Endodermal cell (in vitro differentiated cells): ENCODE measurements at regions not wholly inside any gene's neighbourhood (a gene's known extent, or its start where the extent isn't known, plus 50 kb on each side); places are given as distances from the start of the nearest gene placed in this dataset.

Experiments
- DNase-seq: peaks from one replicate; pipeline ENCODE4 v3.0.0-alpha.2; 2017
- H3K27ac ChIP-seq: 2 replicates; pipeline ENCODE4 v1.5.1; 2013; ENCODE audit warnings: mild to moderate bottlenecking, low read depth, low read length, moderate library complexity
- H3K27me3 ChIP-seq: 2 replicates; pipeline ENCODE4 v1.6.1; 2013; ENCODE audit warnings: mild to moderate bottlenecking, low read length, moderate library complexity; ENCODE audit not compliant: insufficient read depth, control insufficient read depth, poor library complexity, severe bottlenecking
- H3K36me3 ChIP-seq: 2 replicates; pipeline ENCODE4 v1.7.0; 2013; ENCODE audit warnings: mild to moderate bottlenecking, low read length, moderate library complexity; ENCODE audit not compliant: control insufficient read depth, insufficient read depth
- H3K4me1 ChIP-seq: one replicate; pipeline ENCODE4 v1.7.0; 2013; ENCODE audit warnings: low read length; ENCODE audit not compliant: control insufficient read depth, insufficient read depth
- H3K4me3 ChIP-seq: 2 replicates; pipeline ENCODE4 v1.5.1; 2013; ENCODE audit warnings: mild to moderate bottlenecking, low read length, moderate library complexity
- H3K9ac ChIP-seq: 2 replicates; pipeline ENCODE4 v1.6.1; 2013; ENCODE audit warnings: mild to moderate bottlenecking, low read length, moderate library complexity; ENCODE audit not compliant: poor library complexity, severe bottlenecking; ENCODE audit errors: extremely low read depth
- H3K9me3 ChIP-seq: 2 replicates; pipeline ENCODE4 v1.6.1; 2013; ENCODE audit warnings: mild to moderate bottlenecking, low read length, moderate library complexity; ENCODE audit not compliant: control insufficient read depth
- H3K27ac Mint-ChIP-seq: 2 replicates; pipeline ENCODE4 v1.8.0; 2020; ENCODE audit warnings: mixed read lengths
- H3K27me3 Mint-ChIP-seq: 2 replicates; pipeline ENCODE4 v1.8.0; 2021; ENCODE audit warnings: mild to moderate bottlenecking, mixed read lengths; ENCODE audit not compliant: insufficient read depth
- H3K36me3 Mint-ChIP-seq: 2 replicates; pipeline ENCODE4 v1.8.0; 2020; ENCODE audit warnings: low read depth, mixed read lengths
- H3K4me1 Mint-ChIP-seq: 2 replicates; pipeline ENCODE4 v1.8.0; 2020; ENCODE audit warnings: mixed read lengths
- H3K4me3 Mint-ChIP-seq: 2 replicates; pipeline ENCODE4 v1.8.0; 2020; ENCODE audit warnings: mild to moderate bottlenecking, moderate library complexity, mixed read lengths
- H3K9me3 Mint-ChIP-seq: 2 replicates; pipeline ENCODE4 v1.8.0; 2020; ENCODE audit warnings: mild to moderate bottlenecking, mixed read lengths
- WGBS, 2 experiments: methylation state at CpG; one replicate each; pipeline versions ENCODE4 v1.1.5 to v1.1.7; 2013; ENCODE audit warnings: missing lambda C conversion rate in 2 of 2, mixed read lengths in 1 of 2; ENCODE audit not compliant: insufficient coverage in 1 of 2, insufficient read length in 1 of 2; 5-methylcytosine and 5-hydroxymethylcytosine counted together
- TF ChIP-seq, protein P1 (sequence below): fragments of 200-600 bp; sonication (generic); conservative IDR thresholded peaks from 2 replicates; pipeline ENCODE4 v1.5.0; 2021; ENCODE audit warnings: antibody characterized with exemption, mild to moderate bottlenecking

GRCh38 chr10:129332476-129332875 is 134.6 kb upstream of the MGMT start:
- Histone ChIP-seq H3K4me3 (no peak overlapping the region), H3K27me3 (no peaks in the 10 kb centered on the region), H3K9ac (no peak overlapping the region), H3K36me3 (no peaks in the 10 kb centered on the region), H3K4me1 (no peaks in the 10 kb centered on the region), H3K9me3 (no peaks in the 10 kb centered on the region), H3K27ac (no peak overlapping the region)
- 30 to 34% methylated on average over 2 to 6 of the region's 6 CpGs for WGBS, 2 experiments
- Mint-ChIP-seq H3K27me3 (no peaks in the 10 kb centered on the region), H3K27ac (no peak overlapping the region), H3K36me3 (no peaks in the 10 kb centered on the region), H3K9me3 (no peaks in the 10 kb centered on the region), H3K4me1 (no peaks in the 10 kb centered on the region), H3K4me3 (no peak overlapping the region)
- TF ChIP-seq, protein P1, sequence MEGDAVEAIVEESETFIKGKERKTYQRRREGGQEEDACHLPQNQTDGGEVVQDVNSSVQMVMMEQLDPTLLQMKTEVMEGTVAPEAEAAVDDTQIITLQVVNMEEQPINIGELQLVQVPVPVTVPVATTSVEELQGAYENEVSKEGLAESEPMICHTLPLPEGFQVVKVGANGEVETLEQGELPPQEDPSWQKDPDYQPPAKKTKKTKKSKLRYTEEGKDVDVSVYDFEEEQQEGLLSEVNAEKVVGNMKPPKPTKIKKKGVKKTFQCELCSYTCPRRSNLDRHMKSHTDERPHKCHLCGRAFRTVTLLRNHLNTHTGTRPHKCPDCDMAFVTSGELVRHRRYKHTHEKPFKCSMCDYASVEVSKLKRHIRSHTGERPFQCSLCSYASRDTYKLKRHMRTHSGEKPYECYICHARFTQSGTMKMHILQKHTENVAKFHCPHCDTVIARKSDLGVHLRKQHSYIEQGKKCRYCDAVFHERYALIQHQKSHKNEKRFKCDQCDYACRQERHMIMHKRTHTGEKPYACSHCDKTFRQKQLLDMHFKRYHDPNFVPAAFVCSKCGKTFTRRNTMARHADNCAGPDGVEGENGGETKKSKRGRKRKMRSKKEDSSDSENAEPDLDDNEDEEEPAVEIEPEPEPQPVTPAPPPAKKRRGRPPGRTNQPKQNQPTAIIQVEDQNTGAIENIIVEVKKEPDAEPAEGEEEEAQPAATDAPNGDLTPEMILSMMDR, result peak; percentile 85
- peak; percentile 89 for DNase-seq

- H3K4me1 ChIP-seq, result no peaks in the 10 kb centered on the region
- WGBS, 2 experiments, result 94 to 98% methylated on average over 8 of the region's 8 CpGs
- Mint-ChIP-seq H3K9me3 (no peaks in the 10 kb centered on the region), H3K4me1 (no peaks in the 10 kb centered on the region), H3K27me3 (no peaks in the 10 kb centered on the region), H3K27ac (no peak overlapping the region), H3K36me3 (no peaks in the 10 kb centered on the region), H3K4me3 (no peak overlapping the region)
- no peak overlapping the region for H3K9ac ChIP-seq
- H3K9me3 ChIP-seq, result no peaks in the 10 kb centered on the region
- no peaks in the 10 kb centered on the region for H3K27me3 ChIP-seq
- no peak overlapping the region for H3K27ac ChIP-seq
- no peaks in the 10 kb centered on the region for H3K36me3 ChIP-seq
- DNase-seq, result no peak
- no peak overlapping the region for H3K4me3 ChIP-seq
- TF ChIP-seq, protein P1, result no peak
These were observed 133.3 kb upstream of the MGMT start for GRCh38 chr10:129333706-129334105.

DNA sequence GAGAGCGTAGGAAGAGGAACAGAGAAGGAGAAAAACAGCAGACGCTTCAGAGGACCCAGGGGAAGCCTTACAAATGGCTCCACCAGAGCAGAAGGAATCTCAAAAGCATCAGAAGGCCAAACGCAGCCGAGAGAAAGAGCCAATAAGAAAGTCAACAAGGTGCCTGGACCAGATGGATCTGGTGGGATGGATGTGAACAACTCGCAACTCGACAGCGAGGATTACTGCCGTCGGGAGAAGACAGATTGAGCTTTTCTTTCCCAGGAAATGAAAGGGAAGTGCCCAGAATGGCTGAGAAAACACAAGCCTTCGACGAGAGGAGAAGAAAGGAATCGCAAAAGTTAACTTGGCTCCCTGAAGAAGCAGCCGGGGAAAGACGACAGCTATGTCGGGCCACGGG is 132.8 kb upstream of the MGMT start:
- Histone ChIP-seq H3K36me3 (no peaks in the 10 kb centered on the region), H3K4me3 (no peak overlapping the region), H3K9ac (no peak overlapping the region), H3K27me3 (no peaks in the 10 kb centered on the region), H3K4me1 (no peaks in the 10 kb centered on the region), H3K9me3 (no peaks in the 10 kb centered on the region), H3K27ac (no peak overlapping the region)
- no peaks in the 10 kb centered on the region for H3K27me3 Mint-ChIP-seq
- TF ChIP-seq, protein P1, result no peak
- 81 to 91% methylated on average over 14 to 16 of the region's 16 CpGs for WGBS, 2 experiments
- H3K27ac Mint-ChIP-seq, result no peak overlapping the region
- no peaks in the 10 kb centered on the region for H3K4me1 Mint-ChIP-seq
- no peak overlapping the region for H3K4me3 Mint-ChIP-seq
- H3K36me3 Mint-ChIP-seq, result no peaks in the 10 kb centered on the region
- DNase-seq, result no peak
- H3K9me3 Mint-ChIP-seq, result no peaks in the 10 kb centered on the region
